Endothelial cell of umbilical vein (primary cell): ENCODE measurements at regions not wholly inside any gene's neighbourhood (a gene's known extent, or its start where the extent isn't known, plus 50 kb on each side); places are given as distances from the start of the nearest gene placed in this dataset.

ENCODE experiments used
- BruUV-seq: library from RNA; stranded (reverse); fragments of 400-500 nt; replicated peaks from 2 replicates; lab custom pipeline; 2021; lab: Mats Ljungman, UMichigan
- CTCF ChIA-PET: fragments of 300-600, 350-600 bp; sonication (Branson Sonifier 250); formaldehyde crosslinking; loops from one replicate; lab custom pipeline; 2021; ENCODE audit warnings: antibody characterized with exemption, inconsistent platforms; lab: Charles Lee
- POLR2A ChIA-PET: fragments of 300-600, 350-600 bp; sonication (Branson Sonifier 250); formaldehyde crosslinking; loops from one replicate; lab custom pipeline; 2021; ENCODE audit warnings: antibody characterized with exemption, inconsistent platforms; lab: Charles Lee
- DNase-seq: peaks from one replicate; pipeline ENCODE4 v3.0.0-alpha.2; 2011; ENCODE audit warnings: low read depth, low spot score
- FAIRE-seq: peaks from 2 replicates; lab custom pipeline; 2011; peaks lifted over from hg19 to GRCh38; lab: Jason Lieb, UNC
- H2AFZ ChIP-seq: 2 replicates; pipeline ENCODE4 v1.6.0; 2012; ENCODE audit warnings: low read depth, low read length, control low read depth, inconsistent platforms
- H3K27ac ChIP-seq: 2 replicates; pipeline ENCODE4 v1.5.1; 2011; ENCODE audit warnings: low read depth, mild to moderate bottlenecking, control low read depth, low read length, moderate library complexity; ENCODE audit not compliant: insufficient read depth
- H3K27me3 ChIP-seq, 2 experiments: 2 replicates each; pipeline versions ENCODE4 v1.6.0 to v1.6.1; 2011; ENCODE audit warnings: low read length in 2 of 2, mixed read lengths in 1 of 2; ENCODE audit not compliant: control insufficient read depth in 2 of 2, insufficient read depth in 2 of 2
- H3K36me3 ChIP-seq, 2 experiments: 2 replicates in 1 of 2; 3 replicates in 1 of 2; pipeline ENCODE4 v1.5.1; 2011; ENCODE audit warnings: low read length in 2 of 2, mild to moderate bottlenecking in 1 of 2, moderate library complexity in 1 of 2; ENCODE audit not compliant: control insufficient read depth in 2 of 2, insufficient read depth in 2 of 2; ENCODE audit errors: extremely low read depth in 1 of 2
- H3K4me1 ChIP-seq: 3 replicates; pipeline ENCODE4 v1.5.1; 2011; ENCODE audit warnings: mild to moderate bottlenecking, low read length; ENCODE audit not compliant: control insufficient read depth, insufficient read depth; ENCODE audit errors: extremely low read depth
- H3K4me2 ChIP-seq: 2 replicates; pipeline ENCODE4 v1.6.1; 2011; ENCODE audit warnings: low read length, control low read depth, mixed read lengths; ENCODE audit not compliant: insufficient read depth
- H3K4me3 ChIP-seq, 3 experiments: fragments of 200-600 bp in 1 of 3; sonication (generic), shearing (Covaris generic) in 1 of 3; replicated peaks in 1 of 3; 2 replicates each; pipeline ENCODE4 v1.5.1; 2011 to 2016; ENCODE audit warnings: control low read depth in 3 of 3, low read length in 3 of 3, mild to moderate bottlenecking in 2 of 3, inconsistent platforms in 1 of 3, low read depth in 1 of 3, moderate library complexity in 1 of 3; ENCODE audit not compliant: insufficient read depth in 1 of 3
- H3K79me2 ChIP-seq: 2 replicates; pipeline ENCODE4 v1.6.0; 2012; ENCODE audit warnings: low read length, inconsistent platforms; ENCODE audit not compliant: control insufficient read depth, insufficient read depth
- H3K9ac ChIP-seq: replicated peaks from 2 replicates; pipeline ENCODE3; 2011; ENCODE audit warnings: low read length, control low read depth; ENCODE audit not compliant: insufficient read depth; ENCODE audit errors: extremely low read depth
- H3K9me1 ChIP-seq: replicated peaks from 3 replicates; pipeline ENCODE4 v1.6.0; 2011; ENCODE audit warnings: mild to moderate bottlenecking, low read length; ENCODE audit not compliant: control insufficient read depth, insufficient read depth; ENCODE audit errors: extremely low read depth
- H3K9me3 ChIP-seq: replicated peaks from 2 replicates; pipeline ENCODE4 v1.5.1; 2012; ENCODE audit warnings: low read length, inconsistent platforms; ENCODE audit not compliant: control insufficient read depth, insufficient read depth
- H4K20me1 ChIP-seq: replicated peaks from 2 replicates; pipeline ENCODE3; 2011; ENCODE audit warnings: mild to moderate bottlenecking, low read length; ENCODE audit not compliant: control insufficient read depth, insufficient read depth; ENCODE audit errors: extremely low read depth
- EZH2 ChIP-seq: IDR thresholded peaks from 2 replicates; pipeline ENCODE4 v1.6.1; 2012; ENCODE audit warnings: borderline replicate concordance, low read depth, mild to moderate bottlenecking, moderate library complexity, low read length, inconsistent platforms; ENCODE audit not compliant: severe bottlenecking
- FOS ChIP-seq: IDR thresholded peaks from 2 replicates; pipeline ENCODE4 v1.6.1; 2011; ENCODE audit warnings: mild to moderate bottlenecking, low read length, moderate library complexity, borderline replicate concordance; ENCODE audit not compliant: insufficient read depth
- GATA2 ChIP-seq: IDR thresholded peaks from 2 replicates; pipeline ENCODE4 v1.7.0; 2011; ENCODE audit warnings: low read depth, mild to moderate bottlenecking, moderate library complexity, mixed read lengths, low read length; ENCODE audit not compliant: insufficient read length, insufficient read depth
- JUN ChIP-seq: IDR thresholded peaks from 2 replicates; pipeline ENCODE4 v1.6.1; 2011; ENCODE audit warnings: borderline replicate concordance, low read depth; ENCODE audit not compliant: insufficient read length, insufficient read depth
- MAX ChIP-seq: IDR thresholded peaks from 2 replicates; pipeline ENCODE4 v1.6.1; 2011; ENCODE audit not compliant: insufficient read depth, insufficient read length
- dilution Hi-C: fragments of 300-500 bp; cut with MboI; formaldehyde crosslinking; loops from one replicate; pipeline ENCODE4 v1.15.0; 2019; ENCODE audit warnings: low sequenced_read_pairs; ENCODE audit not compliant: extremely low pct_ligation_motif_present
- intact Hi-C: fragments of 100-400 bp; cut with micrococcal nuclease; formaldehyde crosslinking; loops from one replicate; pipeline ENCODE4 v1.10.0; 2022

GRCh38 chr5:72020161-72020983, 86.9 kb upstream of the MAP1B start:
- Histone ChIP-seq H3K27me3 (peaks cover 22 to 48% of the 10 kb centered on the region in 2 experiments), H3K27ac (no peak overlapping the region), H3K4me1 (no peaks in the 10 kb centered on the region), H4K20me1 (no peaks in the 10 kb centered on the region), H3K4me3 (no peak overlapping the region), H3K9me1 (no peaks in the 10 kb centered on the region), H3K36me3 (no peaks in the 10 kb centered on the region), H3K9me3 (no peaks in the 10 kb centered on the region), H3K79me2 (no peaks in the 10 kb centered on the region), H3K4me2 (no peak overlapping the region), H3K9ac (no peak overlapping the region), H2AFZ (no peak overlapping the region)
- DNase-seq, result no peak
- dilution Hi-C loops (no loop called here), intact Hi-C loops (no loop called here)
- TF ChIP-seq FOS (no peak), EZH2 (no peak)
- CTCF ChIA-PET, result interaction anchor here (1.2 to 4.7 kb wide), 7 partner anchors 13 to 288 kb away, joined by 3 to 63 read pairs (median 7); no protein-coding TSS in a partner anchor
- BruUV-seq, result no TSS peak
- POLR2A ChIA-PET, result no interaction called here
- no peak for FAIRE-seq

- FAIRE-seq (no peak), DNase-seq (no peak)
- Histone ChIP-seq H3K36me3 (no peaks in the 10 kb centered on the region), H3K9me3 (no peaks in the 10 kb centered on the region), H3K4me3 (no peak overlapping the region), H3K27ac (no peak overlapping the region), H3K9ac (no peak overlapping the region), H3K27me3 (peaks cover 21 to 51% of the 10 kb centered on the region in 2 experiments), H3K9me1 (no peaks in the 10 kb centered on the region), H2AFZ (no peak overlapping the region), H3K79me2 (no peaks in the 10 kb centered on the region), H4K20me1 (no peaks in the 10 kb centered on the region), H3K4me1 (no peaks in the 10 kb centered on the region), H3K4me2 (no peak overlapping the region)
- CTCF ChIA-PET, result no interaction called here
- POLR2A ChIA-PET, result no interaction called here
- dilution Hi-C loops (no loop called here), intact Hi-C loops (no loop called here)
- TF ChIP-seq GATA2 (no peak), JUN (no peak), MAX (no peak)
- no TSS peak for BruUV-seq
Observed at GRCh38 chr5:72021651-72022357, 85.5 kb upstream of the MAP1B start.
